ENCODE measurements at regions not wholly inside any gene's neighbourhood (a gene's known extent, or its start where the extent isn't known, plus 50 kb on each side); places are given as distances from the start of the nearest gene placed in this dataset.

DNA sequence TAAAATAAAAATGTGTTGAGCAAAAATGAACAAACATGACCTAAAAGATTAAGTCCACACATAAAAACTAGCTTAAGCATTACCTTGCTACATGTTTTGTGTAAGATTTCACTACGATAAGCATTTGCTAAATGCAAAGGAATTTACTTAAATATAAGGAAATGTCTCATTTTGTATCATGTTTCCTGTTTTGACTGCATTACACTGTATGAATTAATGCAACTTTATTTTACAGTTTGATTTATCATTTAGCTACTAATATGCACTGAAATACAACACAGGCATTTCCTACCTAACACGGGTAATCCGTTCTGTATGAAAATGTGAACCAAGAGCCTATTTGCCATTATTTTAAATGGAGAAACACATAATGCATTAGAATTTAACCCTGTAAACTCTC lies 1076.5 kb upstream of the DDX18 start:
- Histone ChIP-seq H3F3A (ENCODE audit: insufficient read depth, low read length) (no peaks in the 10 kb centered on the region), H3K9ac (ENCODE audit: low read length) (no peak overlapping the region)

DNA sequence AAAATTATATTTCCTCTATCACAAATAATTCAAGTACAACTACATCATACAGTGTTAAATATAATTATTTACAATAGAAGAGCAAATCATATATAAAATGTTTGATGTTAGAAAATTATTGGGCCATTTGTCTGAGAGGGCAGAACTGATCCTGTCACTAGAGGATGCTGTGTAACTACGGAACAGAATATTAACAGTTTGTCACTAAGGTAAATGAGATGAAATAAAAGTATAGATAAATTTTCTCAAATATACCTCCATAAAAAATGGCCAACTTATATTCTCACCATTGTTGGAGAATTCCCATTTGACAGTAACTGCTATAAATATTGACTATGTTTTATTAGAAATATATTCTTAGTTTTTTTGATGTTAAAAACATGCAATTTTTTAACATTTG lies 1067.4 kb upstream of the DDX18 start:
- Histone ChIP-seq H3K4me3 (ENCODE audit: low read depth, low read length, poor library complexity, severe bottlenecking) (no peak overlapping the region), H3F3A (ENCODE audit: insufficient read depth, low read length) (no peaks in the 10 kb centered on the region), H3K79me2 (ENCODE audit: insufficient read depth, low read length) (no peaks in the 10 kb centered on the region), H2AFZ (ENCODE audit: low read length) (no peak overlapping the region), H3K9me2 (ENCODE audit: low read depth, low read length) (no peaks in the 10 kb centered on the region), H3K4me2 (ENCODE audit: low read length) (no peak overlapping the region), H3K9me3 (ENCODE audit: low read length) (no peaks in the 10 kb centered on the region), H3K27ac (ENCODE audit: low read depth, low read length, poor library complexity, severe bottlenecking) (no peak overlapping the region), H3K4me1 (ENCODE audit: insufficient read depth, low read length, severe bottlenecking) (no peaks in the 10 kb centered on the region), H3K36me3 (ENCODE audit: insufficient read depth, low read length) (no peaks in the 10 kb centered on the region), H3K9ac (ENCODE audit: low read length) (no peak overlapping the region), H3K27me3 (ENCODE audit: insufficient read depth, low read length) (no peaks in the 10 kb centered on the region), H4K20me1 (ENCODE audit: insufficient read depth, low read length) (no peaks in the 10 kb centered on the region)
- TF ChIP-seq EZH2 (IDR thresholded peaks at IDR 0.05; ENCODE audit: borderline replicate concordance, low read length): no peak
- TF ChIP-seq, protein P1, sequence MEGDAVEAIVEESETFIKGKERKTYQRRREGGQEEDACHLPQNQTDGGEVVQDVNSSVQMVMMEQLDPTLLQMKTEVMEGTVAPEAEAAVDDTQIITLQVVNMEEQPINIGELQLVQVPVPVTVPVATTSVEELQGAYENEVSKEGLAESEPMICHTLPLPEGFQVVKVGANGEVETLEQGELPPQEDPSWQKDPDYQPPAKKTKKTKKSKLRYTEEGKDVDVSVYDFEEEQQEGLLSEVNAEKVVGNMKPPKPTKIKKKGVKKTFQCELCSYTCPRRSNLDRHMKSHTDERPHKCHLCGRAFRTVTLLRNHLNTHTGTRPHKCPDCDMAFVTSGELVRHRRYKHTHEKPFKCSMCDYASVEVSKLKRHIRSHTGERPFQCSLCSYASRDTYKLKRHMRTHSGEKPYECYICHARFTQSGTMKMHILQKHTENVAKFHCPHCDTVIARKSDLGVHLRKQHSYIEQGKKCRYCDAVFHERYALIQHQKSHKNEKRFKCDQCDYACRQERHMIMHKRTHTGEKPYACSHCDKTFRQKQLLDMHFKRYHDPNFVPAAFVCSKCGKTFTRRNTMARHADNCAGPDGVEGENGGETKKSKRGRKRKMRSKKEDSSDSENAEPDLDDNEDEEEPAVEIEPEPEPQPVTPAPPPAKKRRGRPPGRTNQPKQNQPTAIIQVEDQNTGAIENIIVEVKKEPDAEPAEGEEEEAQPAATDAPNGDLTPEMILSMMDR (IDR thresholded peaks at IDR 0.05; ENCODE audit: low read length): no peak

More for the DNA sequence above, 1076.5 kb upstream of the DDX18 start:
- TF ChIP-seq, protein P1 (IDR thresholded peaks at IDR 0.05; ENCODE audit: low read length): no peak
- no peak for TF ChIP-seq EZH2 (IDR thresholded peaks at IDR 0.05; ENCODE audit: borderline replicate concordance, low read length)
- H2AFZ ChIP-seq (ENCODE audit: low read length): no peak overlapping the region
- no peaks in the 10 kb centered on the region for H3K4me1 ChIP-seq (ENCODE audit: insufficient read depth, low read length, severe bottlenecking)
- H3K9me3 ChIP-seq (ENCODE audit: low read length): no peaks in the 10 kb centered on the region
- no peak overlapping the region for H3K4me2 ChIP-seq (ENCODE audit: low read length)
- no peak overlapping the region for H3K4me3 ChIP-seq (ENCODE audit: low read depth, low read length, poor library complexity, severe bottlenecking)
- H3K27me3 ChIP-seq (ENCODE audit: insufficient read depth, low read length): no peaks in the 10 kb centered on the region
- H3K27ac ChIP-seq (ENCODE audit: low read depth, low read length, poor library complexity, severe bottlenecking): no peak overlapping the region
- H3K36me3 ChIP-seq (ENCODE audit: insufficient read depth, low read length): no peaks in the 10 kb centered on the region
- H3K79me2 ChIP-seq (ENCODE audit: insufficient read depth, low read length): no peaks in the 10 kb centered on the region
- H3K9me2 ChIP-seq (ENCODE audit: low read depth, low read length): no peaks in the 10 kb centered on the region
- no peaks in the 10 kb centered on the region for H4K20me1 ChIP-seq (ENCODE audit: insufficient read depth, low read length)

DNA sequence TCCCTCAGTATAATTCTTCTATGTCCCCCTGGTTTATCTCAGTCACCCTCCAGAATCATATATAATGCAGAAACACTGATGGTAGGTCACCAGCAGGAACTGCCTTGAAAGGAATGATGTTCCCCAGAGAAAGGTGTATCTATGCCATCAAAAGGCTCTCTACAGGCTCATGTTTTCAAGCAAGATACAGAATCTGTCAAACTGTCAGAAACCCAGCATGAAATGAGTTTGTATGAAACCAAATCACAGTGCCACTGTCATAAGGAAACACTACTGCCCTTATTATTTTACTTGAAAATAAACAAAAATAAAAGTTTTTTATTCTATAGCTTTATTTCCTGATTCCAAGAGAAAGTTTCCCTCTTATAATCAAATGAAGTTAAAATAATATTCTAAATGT lies 1064.5 kb upstream of the DDX18 start:
- Histone ChIP-seq H3K9me2 (ENCODE audit: low read depth, low read length) (no peaks in the 10 kb centered on the region), H3K27ac (ENCODE audit: low read depth, low read length, poor library complexity, severe bottlenecking) (no peak overlapping the region), H3K4me2 (ENCODE audit: low read length) (no peak overlapping the region), H3K9me3 (ENCODE audit: low read length) (no peaks in the 10 kb centered on the region), H3K4me1 (ENCODE audit: insufficient read depth, low read length, severe bottlenecking) (no peaks in the 10 kb centered on the region), H3K36me3 (ENCODE audit: insufficient read depth, low read length) (no peaks in the 10 kb centered on the region), H3K27me3 (ENCODE audit: insufficient read depth, low read length) (no peaks in the 10 kb centered on the region), H2AFZ (ENCODE audit: low read length) (no peak overlapping the region), H3K4me3 (ENCODE audit: low read depth, low read length, poor library complexity, severe bottlenecking) (no peak overlapping the region), H3K79me2 (ENCODE audit: insufficient read depth, low read length) (no peaks in the 10 kb centered on the region), H3K9ac (ENCODE audit: low read length) (no peak overlapping the region), H3F3A (ENCODE audit: insufficient read depth, low read length) (no peaks in the 10 kb centered on the region), H4K20me1 (ENCODE audit: insufficient read depth, low read length) (no peaks in the 10 kb centered on the region)
- TF ChIP-seq EZH2 (IDR thresholded peaks at IDR 0.05; ENCODE audit: borderline replicate concordance, low read length): no peak
- TF ChIP-seq, protein P1 (IDR thresholded peaks at IDR 0.05; ENCODE audit: low read length): no peak
